ENCODE measurements at regions not wholly inside any gene's neighbourhood (a gene's known extent, or its start where the extent isn't known, plus 50 kb on each side); places are given as distances from the start of the nearest gene placed in this dataset.

DNA sequence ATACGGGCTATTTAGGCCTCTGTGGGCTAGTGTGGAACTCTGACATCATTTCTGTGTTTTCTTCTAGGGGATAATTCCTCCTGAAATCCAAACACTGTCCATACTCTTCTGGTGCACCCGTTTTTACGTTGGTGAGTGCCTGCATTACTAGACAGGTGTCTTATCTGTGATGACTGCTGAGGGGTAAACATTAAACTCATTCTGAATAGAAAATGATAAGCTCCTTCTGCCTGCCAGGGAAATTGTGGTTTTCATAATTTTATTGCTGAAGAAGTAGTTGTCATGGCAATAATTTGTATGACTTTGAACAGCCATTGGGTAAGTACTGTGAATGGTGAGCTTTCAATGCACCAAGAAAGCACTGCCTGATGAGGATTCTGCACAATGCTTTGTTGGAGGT, 705.6 kb downstream of the UTRN start:
- Mint-ChIP-seq H3K4me1 (peaks cover 7% of the 10 kb centered on the region), H3K9me3 (peaks cover 5% of the 10 kb centered on the region), H3K36me3 (0 out of 2 replicates have a peak, but pooled peaks cover under 1% of the 10 kb centered on the region), H3K27ac (no peak overlapping the region), H3K27me3 (ENCODE audit: low read depth) (no peaks in the 10 kb centered on the region), H3K4me3 (no peak overlapping the region)
- DNase-seq (ENCODE audit: low spot score) (no peak), ATAC-seq (no peak)
- CTCF ChIA-PET = no interaction called here
- POLR2A ChIA-PET = no interaction called here
- no peak for TF ChIP-seq NR2C2 (CRISPR knock-in tag; IDR thresholded peaks at IDR 0.05)
- no peak for TF ChIP-seq EMX1 (CRISPR knock-in tag; IDR thresholded peaks at IDR 0.05)
- no peak for TF ChIP-seq FOXJ3 (CRISPR knock-in tag; IDR thresholded peaks at IDR 0.05; ENCODE audit: borderline replicate concordance)
- TF ChIP-seq CREB1 (CRISPR knock-in tag; IDR thresholded peaks at IDR 0.05) = no peak
- no peak for TF ChIP-seq PRRX2 (CRISPR knock-in tag; IDR thresholded peaks at IDR 0.05)
- no peak for TF ChIP-seq RORB (CRISPR knock-in tag; IDR thresholded peaks at IDR 0.05)
- TF ChIP-seq NFATC4 (CRISPR knock-in tag; IDR thresholded peaks at IDR 0.05) = no peak
- TF ChIP-seq, protein P1, sequence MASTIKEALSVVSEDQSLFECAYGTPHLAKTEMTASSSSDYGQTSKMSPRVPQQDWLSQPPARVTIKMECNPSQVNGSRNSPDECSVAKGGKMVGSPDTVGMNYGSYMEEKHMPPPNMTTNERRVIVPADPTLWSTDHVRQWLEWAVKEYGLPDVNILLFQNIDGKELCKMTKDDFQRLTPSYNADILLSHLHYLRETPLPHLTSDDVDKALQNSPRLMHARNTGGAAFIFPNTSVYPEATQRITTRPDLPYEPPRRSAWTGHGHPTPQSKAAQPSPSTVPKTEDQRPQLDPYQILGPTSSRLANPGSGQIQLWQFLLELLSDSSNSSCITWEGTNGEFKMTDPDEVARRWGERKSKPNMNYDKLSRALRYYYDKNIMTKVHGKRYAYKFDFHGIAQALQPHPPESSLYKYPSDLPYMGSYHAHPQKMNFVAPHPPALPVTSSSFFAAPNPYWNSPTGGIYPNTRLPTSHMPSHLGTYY (CRISPR knock-in tag; IDR thresholded peaks at IDR 0.05) = no peak
- no peak for TF ChIP-seq ZNF317 (CRISPR knock-in tag; IDR thresholded peaks at IDR 0.05; ENCODE audit: borderline replicate concordance, low read depth)
- no peak for TF ChIP-seq ZNF232 (CRISPR knock-in tag; IDR thresholded peaks at IDR 0.05)
- TF ChIP-seq OVOL2 (CRISPR knock-in tag; IDR thresholded peaks at IDR 0.05; ENCODE audit: borderline replicate concordance) = no peak
- TF ChIP-seq SMAD3 (CRISPR knock-in tag; IDR thresholded peaks at IDR 0.05; ENCODE audit: borderline replicate concordance) = no peak
- TF ChIP-seq TEAD1 (CRISPR knock-in tag; IDR thresholded peaks at IDR 0.05) = no peak

DNA sequence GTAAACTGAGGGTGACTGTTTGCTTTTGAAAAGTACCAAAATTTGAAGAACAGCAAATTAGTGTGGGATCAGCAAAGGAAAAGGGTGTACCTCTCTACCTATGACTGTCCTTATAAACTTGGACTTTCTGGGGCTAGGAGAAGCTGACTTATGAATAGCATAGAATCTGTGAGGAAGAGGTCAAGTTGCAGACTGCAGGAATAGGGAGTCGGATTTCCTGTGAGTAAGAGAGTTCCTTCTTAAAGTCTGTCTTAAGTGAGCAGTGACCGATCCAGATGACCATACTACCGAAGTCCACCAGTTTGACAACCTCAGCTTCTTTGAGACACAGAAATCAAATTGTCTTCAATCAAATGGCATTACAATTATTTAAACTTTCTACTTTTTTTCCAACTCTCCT, 708.7 kb downstream of the UTRN start:
- Mint-ChIP-seq H3K27me3 (ENCODE audit: low read depth) (no peaks in the 10 kb centered on the region), H3K4me3 (no peak overlapping the region), H3K4me1 (peaks cover 7% of the 10 kb centered on the region), H3K27ac (no peak overlapping the region), H3K9me3 (no peaks in the 10 kb centered on the region), H3K36me3 (no peaks in the 10 kb centered on the region)
- POLR2A ChIA-PET = no interaction called here
- ATAC-seq (0 out of 2 replicates have a peak, but pooled peaks have one; percentile 39), DNase-seq (ENCODE audit: low spot score) (no peak)
- TF ChIP-seq, protein P2, sequence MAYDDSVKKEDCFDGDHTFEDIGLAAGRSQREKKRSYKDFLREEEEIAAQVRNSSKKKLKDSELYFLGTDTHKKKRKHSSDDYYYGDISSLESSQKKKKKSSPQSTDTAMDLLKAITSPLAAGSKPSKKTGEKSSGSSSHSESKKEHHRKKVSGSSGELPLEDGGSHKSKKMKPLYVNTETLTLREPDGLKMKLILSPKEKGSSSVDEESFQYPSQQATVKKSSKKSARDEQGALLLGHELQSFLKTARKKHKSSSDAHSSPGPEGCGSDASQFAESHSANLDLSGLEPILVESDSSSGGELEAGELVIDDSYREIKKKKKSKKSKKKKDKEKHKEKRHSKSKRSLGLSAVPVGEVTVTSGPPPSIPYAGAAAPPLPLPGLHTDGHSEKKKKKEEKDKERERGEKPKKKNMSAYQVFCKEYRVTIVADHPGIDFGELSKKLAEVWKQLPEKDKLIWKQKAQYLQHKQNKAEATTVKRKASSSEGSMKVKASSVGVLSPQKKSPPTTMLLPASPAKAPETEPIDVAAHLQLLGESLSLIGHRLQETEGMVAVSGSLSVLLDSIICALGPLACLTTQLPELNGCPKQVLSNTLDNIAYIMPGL (CRISPR knock-in tag; IDR thresholded peaks at IDR 0.05) = no peak
- TF ChIP-seq, protein P3, sequence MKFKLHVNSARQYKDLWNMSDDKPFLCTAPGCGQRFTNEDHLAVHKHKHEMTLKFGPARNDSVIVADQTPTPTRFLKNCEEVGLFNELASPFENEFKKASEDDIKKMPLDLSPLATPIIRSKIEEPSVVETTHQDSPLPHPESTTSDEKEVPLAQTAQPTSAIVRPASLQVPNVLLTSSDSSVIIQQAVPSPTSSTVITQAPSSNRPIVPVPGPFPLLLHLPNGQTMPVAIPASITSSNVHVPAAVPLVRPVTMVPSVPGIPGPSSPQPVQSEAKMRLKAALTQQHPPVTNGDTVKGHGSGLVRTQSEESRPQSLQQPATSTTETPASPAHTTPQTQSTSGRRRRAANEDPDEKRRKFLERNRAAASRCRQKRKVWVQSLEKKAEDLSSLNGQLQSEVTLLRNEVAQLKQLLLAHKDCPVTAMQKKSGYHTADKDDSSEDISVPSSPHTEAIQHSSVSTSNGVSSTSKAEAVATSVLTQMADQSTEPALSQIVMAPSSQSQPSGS (CRISPR knock-in tag; IDR thresholded peaks at IDR 0.05; ENCODE audit: borderline replicate concordance, low read depth) = no peak
- TF ChIP-seq, protein P4, sequence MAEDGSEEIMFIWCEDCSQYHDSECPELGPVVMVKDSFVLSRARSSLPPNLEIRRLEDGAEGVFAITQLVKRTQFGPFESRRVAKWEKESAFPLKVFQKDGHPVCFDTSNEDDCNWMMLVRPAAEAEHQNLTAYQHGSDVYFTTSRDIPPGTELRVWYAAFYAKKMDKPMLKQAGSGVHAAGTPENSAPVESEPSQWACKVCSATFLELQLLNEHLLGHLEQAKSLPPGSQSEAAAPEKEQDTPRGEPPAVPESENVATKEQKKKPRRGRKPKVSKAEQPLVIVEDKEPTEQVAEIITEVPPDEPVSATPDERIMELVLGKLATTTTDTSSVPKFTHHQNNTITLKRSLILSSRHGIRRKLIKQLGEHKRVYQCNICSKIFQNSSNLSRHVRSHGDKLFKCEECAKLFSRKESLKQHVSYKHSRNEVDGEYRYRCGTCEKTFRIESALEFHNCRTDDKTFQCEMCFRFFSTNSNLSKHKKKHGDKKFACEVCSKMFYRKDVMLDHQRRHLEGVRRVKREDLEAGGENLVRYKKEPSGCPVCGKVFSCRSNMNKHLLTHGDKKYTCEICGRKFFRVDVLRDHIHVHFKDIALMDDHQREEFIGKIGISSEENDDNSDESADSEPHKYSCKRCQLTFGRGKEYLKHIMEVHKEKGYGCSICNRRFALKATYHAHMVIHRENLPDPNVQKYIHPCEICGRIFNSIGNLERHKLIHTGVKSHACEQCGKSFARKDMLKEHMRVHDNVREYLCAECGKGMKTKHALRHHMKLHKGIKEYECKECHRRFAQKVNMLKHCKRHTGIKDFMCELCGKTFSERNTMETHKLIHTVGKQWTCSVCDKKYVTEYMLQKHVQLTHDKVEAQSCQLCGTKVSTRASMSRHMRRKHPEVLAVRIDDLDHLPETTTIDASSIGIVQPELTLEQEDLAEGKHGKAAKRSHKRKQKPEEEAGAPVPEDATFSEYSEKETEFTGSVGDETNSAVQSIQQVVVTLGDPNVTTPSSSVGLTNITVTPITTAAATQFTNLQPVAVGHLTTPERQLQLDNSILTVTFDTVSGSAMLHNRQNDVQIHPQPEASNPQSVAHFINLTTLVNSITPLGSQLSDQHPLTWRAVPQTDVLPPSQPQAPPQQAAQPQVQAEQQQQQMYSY (CRISPR knock-in tag; IDR thresholded peaks at IDR 0.05) = no peak
- no peak for TF ChIP-seq NR1H2 (CRISPR knock-in tag; IDR thresholded peaks at IDR 0.05)
- TF ChIP-seq, protein P5, sequence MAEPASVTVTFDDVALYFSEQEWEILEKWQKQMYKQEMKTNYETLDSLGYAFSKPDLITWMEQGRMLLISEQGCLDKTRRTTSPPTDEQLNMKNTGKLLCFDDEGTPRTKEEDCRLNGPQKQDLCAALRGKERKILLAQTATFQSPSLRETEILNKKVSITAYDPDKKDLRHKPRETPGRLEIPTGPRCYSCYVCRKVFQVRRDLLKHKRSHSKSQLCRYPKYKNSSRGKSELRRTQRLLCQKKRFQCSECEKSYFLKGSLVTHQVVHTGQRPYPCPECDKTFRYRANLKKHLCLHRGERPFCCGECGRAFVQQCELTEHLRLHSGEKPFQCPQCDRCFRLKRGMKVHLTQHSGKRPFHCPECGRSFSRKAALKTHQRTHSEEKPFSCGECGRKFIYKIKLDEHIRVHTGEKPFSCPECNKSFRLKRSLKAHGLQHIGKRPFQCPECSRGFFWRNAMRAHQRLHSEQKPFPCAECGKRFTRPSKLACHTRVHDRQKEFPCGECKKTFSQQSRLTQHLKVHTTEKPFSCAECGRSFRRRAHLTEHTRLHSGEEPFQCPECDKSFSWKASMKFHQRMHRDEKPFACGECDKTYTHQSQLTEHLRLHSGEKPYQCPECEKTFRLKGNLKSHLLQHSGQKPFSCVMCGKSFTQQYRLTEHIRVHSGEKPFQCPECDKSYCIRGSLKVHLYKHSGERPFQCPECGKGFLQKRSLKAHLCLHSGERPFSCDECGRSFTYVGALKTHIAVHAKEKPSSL (CRISPR knock-in tag; conservative IDR thresholded peaks at IDR 0.05) = no peak
- TF ChIP-seq ZNF121 (CRISPR knock-in tag; IDR thresholded peaks at IDR 0.05) = no peak
- no peak for TF ChIP-seq SMAD4 (CRISPR knock-in tag; IDR thresholded peaks at IDR 0.05)
- TF ChIP-seq, protein P6, sequence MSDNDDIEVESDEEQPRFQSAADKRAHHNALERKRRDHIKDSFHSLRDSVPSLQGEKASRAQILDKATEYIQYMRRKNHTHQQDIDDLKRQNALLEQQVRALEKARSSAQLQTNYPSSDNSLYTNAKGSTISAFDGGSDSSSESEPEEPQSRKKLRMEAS (CRISPR knock-in tag; IDR thresholded peaks at IDR 0.05) = no peak
- TF ChIP-seq OVOL2 (CRISPR knock-in tag; IDR thresholded peaks at IDR 0.05; ENCODE audit: borderline replicate concordance) = no peak
- no peak for TF ChIP-seq TP53 (CRISPR knock-in tag; IDR thresholded peaks at IDR 0.05)
- CTCF ChIA-PET = no interaction called here

Data from WTC11 (cell line).